ENCODE measurements at regions not wholly inside any gene's neighbourhood (a gene's known extent, or its start where the extent isn't known, plus 50 kb on each side); places are given as distances from the start of the nearest gene placed in this dataset.

DNA sequence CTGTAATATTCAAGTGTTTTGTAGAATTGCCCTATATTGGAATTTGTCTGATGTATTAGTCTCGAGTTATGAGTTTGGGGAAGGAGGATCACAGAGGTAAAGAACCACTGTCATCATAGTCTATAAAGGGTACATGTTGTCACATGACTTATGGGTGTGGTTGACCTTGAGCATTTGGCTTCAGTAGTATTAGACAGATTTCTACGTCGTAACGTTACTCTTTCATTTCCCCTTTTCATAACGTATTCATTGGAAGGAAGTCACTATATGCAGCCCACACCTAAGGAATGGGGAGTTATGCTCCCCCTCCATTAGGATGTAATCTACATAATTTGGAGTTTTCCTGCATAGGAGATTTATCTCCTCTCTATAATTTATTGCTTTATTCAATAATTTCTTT lies 110.1 kb upstream of the VAV3 start:
- DNase-seq (ENCODE audit: low spot score), result no peak
- peaks cover 32% of the 10 kb centered on the region for H3K4me1 Mint-ChIP-seq (ENCODE audit: unreplicated experiment)
- H3K9me3 Mint-ChIP-seq (ENCODE audit: unreplicated experiment), result no peaks in the 10 kb centered on the region
- TF ChIP-seq, protein P1, sequence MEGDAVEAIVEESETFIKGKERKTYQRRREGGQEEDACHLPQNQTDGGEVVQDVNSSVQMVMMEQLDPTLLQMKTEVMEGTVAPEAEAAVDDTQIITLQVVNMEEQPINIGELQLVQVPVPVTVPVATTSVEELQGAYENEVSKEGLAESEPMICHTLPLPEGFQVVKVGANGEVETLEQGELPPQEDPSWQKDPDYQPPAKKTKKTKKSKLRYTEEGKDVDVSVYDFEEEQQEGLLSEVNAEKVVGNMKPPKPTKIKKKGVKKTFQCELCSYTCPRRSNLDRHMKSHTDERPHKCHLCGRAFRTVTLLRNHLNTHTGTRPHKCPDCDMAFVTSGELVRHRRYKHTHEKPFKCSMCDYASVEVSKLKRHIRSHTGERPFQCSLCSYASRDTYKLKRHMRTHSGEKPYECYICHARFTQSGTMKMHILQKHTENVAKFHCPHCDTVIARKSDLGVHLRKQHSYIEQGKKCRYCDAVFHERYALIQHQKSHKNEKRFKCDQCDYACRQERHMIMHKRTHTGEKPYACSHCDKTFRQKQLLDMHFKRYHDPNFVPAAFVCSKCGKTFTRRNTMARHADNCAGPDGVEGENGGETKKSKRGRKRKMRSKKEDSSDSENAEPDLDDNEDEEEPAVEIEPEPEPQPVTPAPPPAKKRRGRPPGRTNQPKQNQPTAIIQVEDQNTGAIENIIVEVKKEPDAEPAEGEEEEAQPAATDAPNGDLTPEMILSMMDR (IDR thresholded peaks at IDR 0.05; ENCODE audit: unreplicated experiment), result no peak
- no peak overlapping the region for H3K27ac Mint-ChIP-seq (ENCODE audit: unreplicated experiment)
- H3K4me3 Mint-ChIP-seq (ENCODE audit: unreplicated experiment), result no peak overlapping the region
- H3K36me3 Mint-ChIP-seq (ENCODE audit: low read depth, unreplicated experiment), result no peaks in the 10 kb centered on the region
- peaks cover 5% of the 10 kb centered on the region for H3K27me3 Mint-ChIP-seq (ENCODE audit: unreplicated experiment)

GRCh38 chr1:108072776-108073175 lies 107.8 kb upstream of the VAV3 start:
- TF ChIP-seq, protein P1 (IDR thresholded peaks at IDR 0.05; ENCODE audit: unreplicated experiment), result no peak
- no peak for DNase-seq (ENCODE audit: low spot score)
- no peak overlapping the region for H3K4me3 Mint-ChIP-seq (ENCODE audit: unreplicated experiment)
- H3K27ac Mint-ChIP-seq (ENCODE audit: unreplicated experiment), result no peak overlapping the region
- H3K9me3 Mint-ChIP-seq (ENCODE audit: unreplicated experiment), result no peaks in the 10 kb centered on the region
- H3K27me3 Mint-ChIP-seq (ENCODE audit: unreplicated experiment), result no peaks in the 10 kb centered on the region
- peaks cover 21% of the 10 kb centered on the region for H3K4me1 Mint-ChIP-seq (ENCODE audit: unreplicated experiment)
- H3K36me3 Mint-ChIP-seq (ENCODE audit: low read depth, unreplicated experiment), result no peaks in the 10 kb centered on the region

DNA sequence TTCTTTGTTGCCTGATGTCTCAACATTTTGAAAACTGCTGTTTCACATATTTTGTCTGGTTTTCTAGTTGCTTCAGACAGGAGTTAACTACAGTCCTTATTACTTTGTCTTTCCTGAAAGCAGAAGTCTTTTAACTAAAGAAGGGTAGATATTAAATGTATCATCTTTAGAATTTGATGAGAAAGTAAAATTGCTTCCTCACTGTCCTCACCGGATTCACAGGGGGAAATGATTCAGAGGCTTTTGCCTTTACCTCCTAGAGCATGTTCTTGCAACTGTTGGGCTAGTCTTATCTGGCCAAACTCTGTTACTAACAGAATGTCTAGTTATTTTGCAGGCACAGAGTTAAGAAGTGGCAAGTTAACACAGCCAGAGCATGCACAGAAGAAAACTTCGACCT lies 107.2 kb upstream of the VAV3 start:
- H3K9me3 Mint-ChIP-seq (ENCODE audit: unreplicated experiment), result no peaks in the 10 kb centered on the region
- no peaks in the 10 kb centered on the region for H3K27me3 Mint-ChIP-seq (ENCODE audit: unreplicated experiment)
- no peak for DNase-seq (ENCODE audit: low spot score)
- H3K4me3 Mint-ChIP-seq (ENCODE audit: unreplicated experiment), result no peak overlapping the region
- peaks cover 18% of the 10 kb centered on the region for H3K4me1 Mint-ChIP-seq (ENCODE audit: unreplicated experiment)
- TF ChIP-seq, protein P1 (IDR thresholded peaks at IDR 0.05; ENCODE audit: unreplicated experiment), result no peak
- H3K27ac Mint-ChIP-seq (ENCODE audit: unreplicated experiment), result no peak overlapping the region
- no peaks in the 10 kb centered on the region for H3K36me3 Mint-ChIP-seq (ENCODE audit: low read depth, unreplicated experiment)

- Mint-ChIP-seq H3K27me3 (ENCODE audit: unreplicated experiment) (no peaks in the 10 kb centered on the region), H3K4me3 (ENCODE audit: unreplicated experiment) (no peak overlapping the region), H3K4me1 (ENCODE audit: unreplicated experiment) (peaks cover 18% of the 10 kb centered on the region), H3K36me3 (ENCODE audit: low read depth, unreplicated experiment) (no peaks in the 10 kb centered on the region), H3K9me3 (ENCODE audit: unreplicated experiment) (no peaks in the 10 kb centered on the region), H3K27ac (ENCODE audit: unreplicated experiment) (no peak overlapping the region)
- no peak for DNase-seq (ENCODE audit: low spot score)
- TF ChIP-seq, protein P1 (IDR thresholded peaks at IDR 0.05; ENCODE audit: unreplicated experiment), result no peak
Observed at GRCh38 chr1:108071601-108072000, 106.6 kb upstream of the VAV3 start.

- TF ChIP-seq, protein P1 (IDR thresholded peaks at IDR 0.05; ENCODE audit: unreplicated experiment), result no peak
- H3K9me3 Mint-ChIP-seq (ENCODE audit: unreplicated experiment), result no peaks in the 10 kb centered on the region
- H3K36me3 Mint-ChIP-seq (ENCODE audit: low read depth, unreplicated experiment), result no peaks in the 10 kb centered on the region
- H3K27ac Mint-ChIP-seq (ENCODE audit: unreplicated experiment), result no peak overlapping the region
- DNase-seq (ENCODE audit: low spot score), result no peak
- peaks cover 18% of the 10 kb centered on the region for H3K4me1 Mint-ChIP-seq (ENCODE audit: unreplicated experiment)
- no peaks in the 10 kb centered on the region for H3K27me3 Mint-ChIP-seq (ENCODE audit: unreplicated experiment)
- H3K4me3 Mint-ChIP-seq (ENCODE audit: unreplicated experiment), result no peak overlapping the region
Observed at GRCh38 chr1:108070662-108071061, 105.7 kb upstream of the VAV3 start.
